ENCODE measurements at regions not wholly inside any gene's neighbourhood (a gene's known extent, or its start where the extent isn't known, plus 50 kb on each side); places are given as distances from the start of the nearest gene placed in this dataset.

DNA sequence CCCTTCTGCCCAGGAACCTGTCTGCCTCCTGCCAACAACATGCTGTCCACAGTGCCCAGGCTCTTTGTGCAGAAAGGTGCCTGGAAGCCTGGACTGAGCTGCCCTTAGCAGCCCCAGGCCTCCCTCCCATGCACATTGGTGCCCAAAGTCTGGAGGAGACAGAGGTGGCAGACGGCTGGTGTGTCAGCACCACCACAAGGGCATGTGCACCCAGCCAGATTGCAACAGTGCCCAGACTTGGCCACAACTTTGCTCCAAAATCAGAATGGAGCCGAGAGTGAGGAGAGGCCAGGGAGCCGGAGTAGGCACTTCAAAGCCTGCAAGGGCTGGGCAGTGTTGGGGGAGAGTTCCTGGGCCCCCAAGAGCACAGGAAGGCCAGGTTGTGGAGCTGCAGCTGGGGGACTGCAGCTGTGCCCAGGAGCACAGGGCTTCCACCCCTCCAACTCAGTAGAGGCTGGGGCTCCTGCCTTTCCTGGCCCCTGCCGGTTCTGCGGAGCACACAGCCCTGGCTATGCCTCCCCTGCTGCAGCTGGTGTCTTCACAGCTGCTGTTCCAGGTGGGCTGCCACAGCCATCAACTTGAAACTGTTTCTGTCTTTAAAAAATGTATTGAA is 1255.8 kb downstream of the SLITRK5 start:
- TF ChIP-seq EZH2phosphoT487 (IDR thresholded peaks at IDR 0.05; ENCODE audit: low read depth), result no peak
- TF ChIP-seq, protein P1, sequence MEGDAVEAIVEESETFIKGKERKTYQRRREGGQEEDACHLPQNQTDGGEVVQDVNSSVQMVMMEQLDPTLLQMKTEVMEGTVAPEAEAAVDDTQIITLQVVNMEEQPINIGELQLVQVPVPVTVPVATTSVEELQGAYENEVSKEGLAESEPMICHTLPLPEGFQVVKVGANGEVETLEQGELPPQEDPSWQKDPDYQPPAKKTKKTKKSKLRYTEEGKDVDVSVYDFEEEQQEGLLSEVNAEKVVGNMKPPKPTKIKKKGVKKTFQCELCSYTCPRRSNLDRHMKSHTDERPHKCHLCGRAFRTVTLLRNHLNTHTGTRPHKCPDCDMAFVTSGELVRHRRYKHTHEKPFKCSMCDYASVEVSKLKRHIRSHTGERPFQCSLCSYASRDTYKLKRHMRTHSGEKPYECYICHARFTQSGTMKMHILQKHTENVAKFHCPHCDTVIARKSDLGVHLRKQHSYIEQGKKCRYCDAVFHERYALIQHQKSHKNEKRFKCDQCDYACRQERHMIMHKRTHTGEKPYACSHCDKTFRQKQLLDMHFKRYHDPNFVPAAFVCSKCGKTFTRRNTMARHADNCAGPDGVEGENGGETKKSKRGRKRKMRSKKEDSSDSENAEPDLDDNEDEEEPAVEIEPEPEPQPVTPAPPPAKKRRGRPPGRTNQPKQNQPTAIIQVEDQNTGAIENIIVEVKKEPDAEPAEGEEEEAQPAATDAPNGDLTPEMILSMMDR (IDR thresholded peaks at IDR 0.05; ENCODE audit: low read depth, low read length), result no peak

DNA sequence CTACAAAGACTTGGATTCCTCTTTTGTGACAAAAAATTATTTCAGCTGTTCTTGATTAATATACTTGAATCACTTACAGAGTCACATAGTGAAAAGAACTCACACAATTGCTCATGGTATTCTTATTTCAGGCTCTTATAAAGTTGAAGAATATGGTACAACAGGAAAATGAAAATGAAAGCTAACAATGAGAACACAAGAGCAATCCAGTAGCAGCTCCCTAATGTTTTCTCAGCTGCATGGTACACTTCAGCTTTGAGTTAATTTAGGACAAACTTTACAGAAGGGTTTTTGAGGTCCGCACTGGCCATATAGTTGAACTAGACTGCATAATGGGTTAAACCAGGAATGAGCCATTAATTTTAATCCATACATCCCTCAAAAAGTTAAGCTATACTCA is 1261.8 kb downstream of the SLITRK5 start:
- Histone ChIP-seq H3K79me2 (ENCODE audit: low read length) (no peaks in the 10 kb centered on the region), H3K27me3 (ENCODE audit: low read depth, low read length) (no peaks in the 10 kb centered on the region), H3K36me3 (replicated peaks; ENCODE audit: low read depth, low read length) (no peaks in the 10 kb centered on the region), H3K4me1 (ENCODE audit: low read length) (peaks cover 14% of the 10 kb centered on the region), H4K20me1 (ENCODE audit: insufficient read depth, low read length) (no peaks in the 10 kb centered on the region), H3K9me3 (ENCODE audit: insufficient read depth, low read length) (no peaks in the 10 kb centered on the region), H3K4me3 (ENCODE audit: low read length) (peak overlapping the region; percentile 4; the same call in 1 of the 2 replicates), H3K9ac (ENCODE audit: low read length) (no peak overlapping the region), H3K27ac (ENCODE audit: low read length) (no peak overlapping the region), H3K4me2 (ENCODE audit: low read length) (peak overlapping the region; percentile 39), H2AFZ (ENCODE audit: low read depth, low read length) (peak overlapping the region; percentile 86)
- no peak for TF ChIP-seq EZH2phosphoT487 (IDR thresholded peaks at IDR 0.05; ENCODE audit: low read depth)
- TF ChIP-seq, protein P1 (IDR thresholded peaks at IDR 0.05; ENCODE audit: low read depth, low read length), result no peak

More for the DNA sequence above, 1255.8 kb downstream of the SLITRK5 start:
- no peak overlapping the region for H3K4me3 ChIP-seq (ENCODE audit: low read length)
- peaks cover 11% of the 10 kb centered on the region for H3K36me3 ChIP-seq (replicated peaks; ENCODE audit: low read depth, low read length)
- no peaks in the 10 kb centered on the region for H3K27me3 ChIP-seq (ENCODE audit: low read depth, low read length)
- no peaks in the 10 kb centered on the region for H3K4me1 ChIP-seq (ENCODE audit: low read length)
- no peak overlapping the region for H3K9ac ChIP-seq (ENCODE audit: low read length)
- no peak overlapping the region for H3K27ac ChIP-seq (ENCODE audit: low read length)
- no peaks in the 10 kb centered on the region for H4K20me1 ChIP-seq (ENCODE audit: insufficient read depth, low read length)
- H3K9me3 ChIP-seq (ENCODE audit: insufficient read depth, low read length), result peaks cover 6% of the 10 kb centered on the region; the same call in 1 of the 2 replicates
- H3K79me2 ChIP-seq (ENCODE audit: low read length), result no peaks in the 10 kb centered on the region
- H2AFZ ChIP-seq (ENCODE audit: low read depth, low read length), result no peak overlapping the region
- H3K4me2 ChIP-seq (ENCODE audit: low read length), result no peak overlapping the region

DNA sequence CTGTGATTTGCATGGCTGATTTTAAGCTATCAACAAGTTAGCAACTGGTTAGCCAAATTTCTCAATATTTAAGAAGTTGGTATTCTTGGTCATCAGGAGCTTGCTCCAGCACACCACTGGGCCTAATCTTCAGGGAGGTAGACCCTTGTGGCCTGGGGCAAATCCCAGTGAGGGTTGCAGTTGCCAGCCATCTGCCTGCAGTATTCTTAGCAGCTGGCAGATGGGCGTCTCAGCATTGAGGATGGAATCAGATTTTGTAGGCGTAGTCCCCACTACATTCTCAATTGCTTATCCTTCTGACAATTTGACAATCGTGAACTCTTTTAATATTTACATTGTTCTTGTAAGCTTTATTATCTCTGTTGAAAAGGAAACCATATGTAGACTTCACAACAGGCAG is 1266.2 kb downstream of the SLITRK5 start:
- Histone ChIP-seq H3K27ac (ENCODE audit: low read length) (no peak overlapping the region), H3K9me3 (ENCODE audit: insufficient read depth, low read length) (no peaks in the 10 kb centered on the region), H2AFZ (ENCODE audit: low read depth, low read length) (no peak overlapping the region), H3K4me1 (ENCODE audit: low read length) (peaks cover 19% of the 10 kb centered on the region), H3K4me3 (ENCODE audit: low read length) (no peak overlapping the region), H4K20me1 (ENCODE audit: insufficient read depth, low read length) (no peaks in the 10 kb centered on the region), H3K36me3 (replicated peaks; ENCODE audit: low read depth, low read length) (no peaks in the 10 kb centered on the region), H3K79me2 (ENCODE audit: low read length) (no peaks in the 10 kb centered on the region), H3K27me3 (ENCODE audit: low read depth, low read length) (no peaks in the 10 kb centered on the region), H3K9ac (ENCODE audit: low read length) (no peak overlapping the region), H3K4me2 (ENCODE audit: low read length) (no peak overlapping the region)
- TF ChIP-seq, protein P1 (IDR thresholded peaks at IDR 0.05; ENCODE audit: low read depth, low read length), result no peak
- no peak for TF ChIP-seq EZH2phosphoT487 (IDR thresholded peaks at IDR 0.05; ENCODE audit: low read depth)

DNA sequence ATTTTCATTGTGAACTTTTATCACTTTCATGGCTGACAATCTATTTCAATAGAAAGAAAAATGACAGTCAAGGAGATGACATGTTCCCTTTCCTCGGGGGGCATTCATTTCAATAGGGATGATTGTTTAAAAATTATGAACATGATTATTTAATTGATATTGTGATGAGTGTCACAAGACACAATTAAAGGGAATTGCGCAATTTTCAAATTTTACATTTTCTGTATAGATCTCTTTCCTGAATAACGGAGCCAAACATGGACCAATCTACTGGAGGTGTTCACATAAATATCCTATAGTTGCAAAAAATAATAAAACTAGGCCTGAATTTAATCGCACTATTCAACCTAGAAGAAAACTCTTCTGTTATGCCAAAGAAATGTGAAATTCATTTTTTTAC is 1274.6 kb downstream of the SLITRK5 start:
- Histone ChIP-seq H3K27me3 (ENCODE audit: low read depth, low read length) (no peaks in the 10 kb centered on the region), H3K4me2 (ENCODE audit: low read length) (no peak overlapping the region), H3K9ac (ENCODE audit: low read length) (no peak overlapping the region), H3K9me3 (ENCODE audit: insufficient read depth, low read length) (no peaks in the 10 kb centered on the region), H3K79me2 (ENCODE audit: low read length) (no peaks in the 10 kb centered on the region), H3K4me3 (ENCODE audit: low read length) (no peak overlapping the region), H3K27ac (ENCODE audit: low read length) (no peak overlapping the region), H3K4me1 (ENCODE audit: low read length) (no peaks in the 10 kb centered on the region), H2AFZ (ENCODE audit: low read depth, low read length) (no peak overlapping the region), H3K36me3 (replicated peaks; ENCODE audit: low read depth, low read length) (no peaks in the 10 kb centered on the region), H4K20me1 (ENCODE audit: insufficient read depth, low read length) (no peaks in the 10 kb centered on the region)
- no peak for TF ChIP-seq EZH2phosphoT487 (IDR thresholded peaks at IDR 0.05; ENCODE audit: low read depth)
- TF ChIP-seq, protein P1 (IDR thresholded peaks at IDR 0.05; ENCODE audit: low read depth, low read length), result no peak

All from OCI-LY3 (cell line).